Activated gamma-delta T cell treated with Interleukin-2 at 50 U/mL for 16 hours (primary cell): ENCODE measurements at regions not wholly inside any gene's neighbourhood (a gene's known extent, or its start where the extent isn't known, plus 50 kb on each side); places are given as distances from the start of the nearest gene placed in this dataset.
"Not testable (repeated sequence)": the region's sequence is repeated elsewhere in the genome, so short reads cannot be mapped to it uniquely, and the experiment has no call there.

Experiments
- DNase-seq: peaks from one replicate; pipeline ENCODE4 v3.0.0-alpha.2; 2020

DNA sequence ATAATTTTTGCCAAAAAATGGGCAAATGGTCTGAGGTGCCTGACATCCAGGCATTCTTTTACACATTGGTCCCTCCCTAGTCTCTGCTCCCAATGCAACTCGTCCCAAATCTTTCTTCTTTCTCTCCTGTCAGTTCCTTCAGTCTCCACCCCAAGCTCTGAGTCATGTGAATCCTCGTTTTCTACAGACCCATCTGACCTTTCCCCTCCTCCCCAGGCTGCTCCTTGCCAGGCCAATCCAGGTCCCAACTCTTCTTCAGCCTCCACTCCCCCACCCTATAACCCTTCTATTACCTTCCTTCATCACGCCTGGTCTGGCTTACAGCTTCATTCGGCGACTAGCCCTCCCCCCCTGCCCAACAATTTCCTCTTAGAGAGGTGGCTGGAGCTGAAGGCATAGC, 55.3 kb downstream of the BBS10 start:
- DNase-seq, result not testable (repeated sequence)

DNA sequence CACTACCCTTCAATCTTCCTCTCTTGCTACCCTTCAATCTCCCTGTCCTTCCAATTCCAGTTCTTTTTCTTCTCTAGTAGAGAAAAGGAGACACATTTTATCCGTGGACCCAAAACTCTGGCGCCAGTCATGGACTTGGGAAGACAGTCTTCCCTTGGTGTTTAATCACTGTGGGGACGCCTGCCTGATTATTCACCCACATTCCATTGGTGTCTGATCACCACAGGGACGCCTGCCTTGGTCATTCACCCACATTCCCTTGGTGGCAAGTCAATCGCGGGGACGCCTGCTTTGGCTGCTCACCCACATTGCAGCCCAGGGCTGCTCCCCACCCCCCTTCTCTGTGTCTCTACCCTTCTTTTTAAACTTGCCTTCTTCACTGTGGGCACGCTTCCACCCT, 55.9 kb downstream of the BBS10 start:
- DNase-seq, result not testable (repeated sequence)

DNA sequence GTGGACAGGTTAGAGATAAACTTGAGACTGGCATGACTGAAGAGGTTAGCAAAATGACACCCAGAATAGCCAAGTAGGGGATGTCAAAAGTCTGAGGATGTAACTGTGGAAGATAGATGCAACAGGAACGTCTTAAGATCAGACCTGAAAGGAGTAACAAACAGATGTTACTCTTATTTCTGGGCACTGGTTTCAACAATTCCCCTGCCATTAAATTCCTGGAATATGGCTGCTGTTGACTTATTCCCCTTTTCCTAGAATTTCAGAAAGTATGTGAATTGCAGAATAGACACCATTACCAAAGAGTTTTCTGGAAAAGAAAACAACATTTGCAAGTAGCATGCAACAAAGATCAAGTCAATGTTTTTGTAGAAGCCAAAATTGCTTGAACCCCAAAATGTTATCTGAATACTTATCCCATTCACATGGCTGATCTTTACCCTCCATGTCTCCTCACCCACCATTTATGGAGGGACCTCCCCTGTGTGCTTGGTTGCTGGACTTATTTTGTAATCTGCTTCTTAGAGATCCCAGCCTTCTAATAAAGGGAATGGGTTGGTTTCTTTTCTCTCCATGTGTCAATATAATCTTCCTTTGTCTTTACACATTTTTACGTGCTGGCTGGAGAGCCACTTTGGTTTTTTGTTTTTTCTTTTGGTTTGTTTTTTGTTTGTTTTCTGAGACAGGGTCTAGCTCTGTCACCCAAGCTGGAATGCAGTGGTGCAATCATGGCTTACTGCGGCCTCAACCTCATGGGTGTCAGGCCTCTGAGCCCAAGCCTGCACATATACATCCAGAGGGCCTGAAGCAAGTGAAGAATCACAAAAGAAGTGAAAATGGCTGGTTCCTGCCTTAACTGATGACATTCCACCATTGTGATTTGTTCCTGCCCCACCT, 57.0 kb downstream of the BBS10 start:
- no peak for DNase-seq

DNA sequence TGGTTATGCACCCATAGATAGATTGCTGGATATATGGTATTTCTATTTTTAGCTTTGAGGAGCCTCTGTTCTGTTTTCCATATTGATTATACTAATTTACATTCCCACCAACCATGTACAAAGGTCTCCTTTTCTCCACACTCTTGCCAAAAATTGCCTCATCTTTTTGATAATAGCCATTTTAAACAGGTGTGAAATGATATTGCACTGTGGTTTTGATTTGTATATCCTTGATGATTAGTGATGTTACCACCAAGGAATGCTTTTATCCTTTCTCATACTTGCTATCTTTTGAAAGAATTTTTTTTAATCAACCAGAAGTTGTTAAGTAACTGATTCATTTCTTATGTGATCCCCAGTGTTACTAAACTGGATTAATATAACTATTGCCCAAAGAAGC, 60.0 kb downstream of the BBS10 start:
- DNase-seq, result no peak

DNA sequence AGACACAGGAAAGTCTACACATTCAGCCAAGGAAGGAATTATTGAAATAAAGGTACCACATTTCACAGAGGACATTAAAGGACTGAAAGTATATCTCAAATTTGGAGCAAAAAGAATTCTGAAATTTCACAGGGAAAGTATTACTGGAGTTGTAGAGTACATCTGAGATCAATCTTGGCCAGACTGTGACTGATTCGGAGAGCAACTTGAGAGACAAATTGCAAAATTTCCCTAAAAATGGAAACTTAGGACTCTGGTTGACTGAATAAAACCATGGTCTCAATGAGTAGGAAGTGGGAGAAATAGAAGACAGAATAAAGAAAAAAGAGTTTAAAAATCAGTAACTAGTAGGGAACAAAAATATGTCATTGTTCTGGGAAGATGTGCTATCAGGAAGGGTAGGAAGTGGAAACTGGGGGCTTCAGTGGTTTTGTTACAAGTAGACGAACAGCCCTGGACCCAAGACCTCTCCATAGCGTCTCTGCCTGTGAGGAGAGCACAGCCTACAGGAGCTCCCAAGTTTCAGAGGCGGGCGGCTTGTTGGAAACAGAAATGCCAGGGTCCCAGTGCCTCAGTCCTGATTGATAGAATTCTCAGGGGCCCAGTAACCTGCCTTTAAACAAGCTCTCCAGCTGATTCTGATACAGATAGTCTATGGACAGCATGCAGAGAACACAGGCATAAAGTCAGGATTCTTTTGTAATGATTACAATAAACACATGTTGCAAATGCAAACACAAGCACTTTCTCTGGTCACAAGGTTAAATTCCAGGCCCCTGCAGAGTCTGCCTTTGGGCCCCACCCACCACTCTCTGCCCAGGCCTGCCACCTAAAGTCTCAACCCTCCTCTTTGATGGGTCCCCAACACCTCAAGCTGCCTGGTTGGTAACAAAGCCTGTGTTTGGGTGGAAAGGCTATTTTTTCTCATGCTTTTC, 63.1 kb downstream of the BBS10 start:
- DNase-seq, result no peak

DNA sequence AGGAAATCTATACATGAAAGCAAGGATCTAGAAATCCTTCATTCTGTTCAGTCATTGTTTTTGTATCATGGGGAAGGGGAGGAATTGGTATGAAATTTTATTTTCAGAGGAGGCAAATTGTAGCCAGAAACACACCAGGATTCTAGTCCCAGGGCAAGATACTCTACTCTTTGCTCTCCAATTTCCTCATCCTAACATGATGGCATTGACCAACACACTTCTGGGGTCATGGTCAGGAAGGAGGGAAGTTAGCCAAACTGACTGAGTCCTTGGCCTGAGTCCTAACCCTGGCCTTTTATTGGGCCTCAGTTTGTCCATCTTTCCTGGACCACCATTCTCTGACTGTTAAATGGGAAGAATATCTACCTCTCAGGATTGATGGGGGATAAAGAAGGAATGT, 65.5 kb downstream of the BBS10 start:
- DNase-seq, result no peak

DNA sequence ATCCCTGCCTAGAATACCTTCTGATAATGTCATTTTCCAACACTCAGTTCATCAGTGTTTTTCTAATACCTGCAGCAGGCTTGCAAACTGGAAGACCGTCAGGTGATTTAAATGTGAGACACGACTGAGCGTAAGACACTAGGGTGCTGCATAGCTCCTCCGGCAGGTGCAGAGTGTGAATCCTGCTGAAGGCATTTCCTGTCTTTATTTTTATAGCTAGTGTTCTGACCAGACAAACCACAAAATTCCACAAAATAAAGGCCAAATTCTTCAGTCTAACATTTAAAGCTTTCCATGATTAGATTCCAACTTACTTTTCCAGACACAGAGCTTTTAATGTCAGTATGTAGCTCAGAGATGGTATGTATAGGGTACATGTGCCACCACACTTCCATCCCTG, 70.7 kb downstream of the BBS10 start:
- DNase-seq, result no peak

DNA sequence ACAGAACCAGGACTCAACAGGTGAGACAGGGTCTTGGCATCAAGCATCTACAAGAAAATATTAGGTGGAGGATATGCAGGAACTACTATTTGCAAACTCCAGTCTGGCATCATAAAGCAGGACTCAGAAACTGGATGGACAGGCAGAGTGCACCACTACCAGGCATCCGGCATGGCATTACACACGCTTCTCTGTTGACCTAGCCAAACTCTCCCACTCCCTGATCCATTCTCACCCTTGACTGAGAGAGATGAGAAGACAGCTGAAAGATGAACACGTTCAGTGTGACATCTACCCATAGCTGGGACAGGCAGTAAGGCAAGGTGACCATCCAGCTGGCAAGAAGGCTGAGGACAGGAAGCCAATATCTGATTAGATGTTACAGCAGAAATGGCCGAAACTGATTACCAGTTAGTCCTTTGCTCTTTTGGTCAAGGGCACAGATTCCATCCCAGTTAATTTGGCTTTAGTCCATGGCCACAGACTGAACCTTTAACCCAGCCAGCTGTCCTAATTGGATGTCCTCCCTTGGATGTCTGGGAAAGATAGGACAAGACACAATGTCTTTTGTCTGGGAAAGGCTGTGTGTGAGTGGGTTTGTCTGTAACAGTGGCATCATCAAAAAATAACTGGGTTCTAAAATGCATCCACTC, 71.6 kb downstream of the BBS10 start:
- no peak for DNase-seq

DNA sequence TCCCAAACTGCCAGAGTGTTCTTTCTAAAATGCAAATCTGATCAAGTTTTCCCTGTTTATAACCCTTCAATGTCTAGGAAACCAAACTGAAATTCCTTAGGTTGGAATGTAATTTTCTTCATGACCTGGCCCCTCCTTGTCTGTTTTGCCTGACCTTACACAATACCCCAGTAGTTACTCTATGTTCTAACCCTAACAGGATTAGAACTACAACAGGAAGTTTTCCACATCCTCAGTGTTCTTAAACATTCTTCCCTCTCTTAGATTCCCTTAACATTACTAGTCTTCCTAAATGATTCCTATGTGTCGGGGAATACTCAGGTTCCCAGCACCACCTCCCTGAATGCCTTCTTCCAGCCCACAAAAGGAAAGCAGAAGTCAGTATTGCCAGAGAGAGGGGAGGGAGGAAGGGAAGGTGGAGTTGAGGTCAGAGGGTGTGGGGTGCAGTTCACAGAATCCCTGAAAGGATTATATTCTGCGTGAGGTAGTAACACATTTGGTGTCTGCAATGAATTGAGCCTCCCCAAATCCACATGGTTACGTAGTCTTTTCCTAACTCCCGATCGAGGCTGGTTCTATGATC, 72.6 kb downstream of the BBS10 start:
- no peak for DNase-seq

DNA sequence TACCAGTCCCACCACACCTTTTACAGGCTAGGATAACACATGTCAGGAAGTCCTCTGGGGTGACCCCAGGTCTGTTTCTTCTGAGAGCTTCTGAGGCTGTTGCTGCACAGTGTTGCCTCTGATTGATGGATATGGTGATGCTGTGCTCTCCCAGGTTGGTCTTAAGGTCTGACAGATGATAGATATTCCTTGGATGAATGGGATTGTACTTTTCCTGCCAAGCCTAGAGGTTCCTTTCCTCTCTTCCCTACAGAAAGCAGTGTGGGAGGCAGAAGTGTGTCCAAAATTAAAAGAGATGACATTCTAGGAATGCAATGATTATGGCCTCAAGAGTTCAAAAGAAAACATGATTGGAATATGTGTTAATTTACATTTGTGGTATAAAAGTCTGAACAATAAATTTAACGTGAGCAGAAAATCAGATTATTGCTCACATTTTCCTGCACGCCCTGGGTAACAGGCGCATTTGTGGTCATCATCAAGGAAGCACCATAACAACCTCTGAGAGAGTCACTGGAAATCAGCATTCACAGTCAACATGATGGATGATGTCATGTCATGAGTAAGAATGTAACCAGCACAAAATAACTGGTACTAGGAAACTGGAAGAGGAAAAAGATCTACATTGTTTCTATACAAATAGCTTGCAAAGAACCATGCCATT, 73.7 kb downstream of the BBS10 start:
- no peak for DNase-seq

DNA sequence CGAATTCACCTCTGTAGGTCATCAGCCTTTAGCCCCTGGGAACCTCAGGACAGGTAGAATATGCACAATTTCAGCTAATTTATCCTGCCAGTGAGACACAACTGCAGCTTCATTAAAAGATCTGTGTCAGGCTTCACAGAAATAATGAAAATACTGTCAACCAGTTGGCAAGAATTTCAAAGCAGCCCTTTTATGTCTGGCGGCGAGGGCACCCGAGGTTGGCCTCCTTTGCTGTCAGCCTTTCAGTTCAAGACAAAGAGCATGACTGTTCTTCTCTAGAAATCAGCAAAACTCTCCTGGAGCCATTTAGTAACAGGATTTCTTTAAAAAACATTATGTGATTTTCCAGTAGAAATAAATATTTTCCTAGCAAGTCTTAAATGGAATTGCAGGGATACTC, 75.9 kb downstream of the BBS10 start:
- no peak for DNase-seq

DNA sequence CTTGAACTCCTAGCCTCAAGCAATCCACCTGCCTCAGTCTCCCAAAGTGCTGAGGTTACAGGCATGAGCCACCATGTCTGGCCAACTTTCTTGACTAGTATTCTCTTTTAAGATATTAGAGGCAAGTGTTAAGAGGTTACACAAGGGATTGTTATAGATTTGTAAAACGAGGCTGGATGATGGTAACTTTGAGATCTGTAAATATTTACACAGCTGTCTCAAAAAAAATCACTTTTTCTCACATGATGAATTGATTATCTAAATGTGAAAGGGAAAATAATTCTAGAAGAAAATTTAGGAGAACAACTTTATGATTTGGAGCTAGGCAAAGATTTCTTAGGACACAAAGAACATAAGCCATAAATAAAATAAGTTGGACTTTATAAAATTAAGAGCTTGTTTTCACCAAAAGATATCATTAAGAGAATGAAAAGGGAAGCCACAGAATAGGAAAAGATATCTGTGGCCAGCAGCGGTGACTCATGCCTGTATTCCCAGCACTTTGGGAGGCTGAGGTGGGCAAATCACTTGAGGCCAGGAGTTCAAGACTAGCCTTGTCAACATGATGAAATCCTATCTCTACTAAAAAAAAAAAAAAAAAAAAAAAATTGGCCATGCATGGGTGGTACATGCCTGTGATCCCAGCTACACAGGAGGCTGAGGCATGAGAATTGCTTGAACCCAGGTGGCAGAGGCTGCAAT, 77.4 kb downstream of the BBS10 start:
- DNase-seq, result no peak

DNA sequence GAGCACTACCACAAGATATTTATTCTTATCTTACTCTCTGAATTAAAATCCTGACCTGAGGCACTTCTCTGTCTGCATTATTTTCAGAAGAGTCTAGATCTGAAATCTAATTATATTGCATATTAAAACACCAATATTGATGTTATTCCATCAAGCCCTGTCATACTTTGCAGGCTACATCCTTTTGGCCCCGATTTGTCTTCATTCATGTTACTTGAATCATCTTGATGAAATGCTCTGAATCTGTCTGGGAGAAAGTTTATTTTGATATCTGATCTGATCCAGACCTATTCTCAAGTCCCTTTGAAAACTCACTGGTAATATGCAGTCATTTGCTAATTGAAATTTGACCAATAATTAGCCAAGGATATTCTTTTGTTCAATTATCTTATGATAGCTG, 79.9 kb downstream of the BBS10 start:
- DNase-seq, result no peak

DNA sequence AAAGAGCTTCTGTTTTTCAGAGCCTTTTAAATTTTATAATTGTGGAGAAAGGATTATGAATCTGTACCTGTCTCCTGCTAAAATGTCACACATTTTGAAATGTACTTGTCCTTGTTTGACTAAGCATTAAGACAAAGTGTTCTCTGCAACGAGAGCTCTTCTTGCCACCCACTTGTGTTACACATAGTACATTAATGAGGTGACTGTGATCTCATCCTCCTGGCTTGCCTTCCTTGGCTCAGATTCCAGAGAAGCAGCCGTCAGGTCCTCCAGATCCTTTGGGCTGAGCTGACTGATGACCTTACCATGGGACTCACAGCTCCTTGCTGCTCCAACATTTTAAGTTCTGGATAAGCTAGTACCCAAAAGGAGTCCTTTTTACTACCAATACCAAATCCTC, 81.4 kb downstream of the BBS10 start:
- DNase-seq, result no peak

DNA sequence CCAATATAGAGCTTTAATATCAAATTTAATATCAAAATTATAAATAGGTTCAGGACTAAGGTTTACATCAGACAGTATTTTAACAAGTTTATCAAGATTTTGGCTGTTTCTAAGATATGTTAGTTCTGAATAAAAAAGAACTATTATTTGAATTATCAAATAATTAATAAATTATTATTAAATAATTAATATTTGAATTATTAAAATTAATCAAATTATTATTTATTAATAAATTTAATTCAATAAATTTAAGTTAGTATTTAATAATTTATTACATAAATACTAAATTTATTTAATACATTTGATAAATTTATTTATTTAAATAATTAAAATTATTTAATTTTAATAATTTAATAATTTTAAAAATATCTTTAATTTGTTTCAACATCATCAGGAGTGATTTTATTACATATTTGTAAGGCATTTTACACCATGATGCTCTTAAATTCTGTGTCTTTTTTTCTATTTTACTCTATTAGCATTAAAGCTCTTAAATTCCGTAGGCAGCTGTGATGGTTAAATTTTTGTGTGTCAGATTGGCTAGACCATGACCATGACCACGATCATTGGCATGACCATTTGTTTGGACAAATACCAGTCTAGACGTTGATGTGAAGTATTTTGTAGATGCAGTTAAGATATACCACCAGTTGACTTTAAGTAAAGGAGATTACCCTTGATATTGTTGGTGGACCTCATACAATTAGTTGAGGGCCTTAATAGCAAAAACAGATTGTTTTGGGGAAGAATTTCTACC, 82.6 kb downstream of the BBS10 start:
- DNase-seq, result no peak

DNA sequence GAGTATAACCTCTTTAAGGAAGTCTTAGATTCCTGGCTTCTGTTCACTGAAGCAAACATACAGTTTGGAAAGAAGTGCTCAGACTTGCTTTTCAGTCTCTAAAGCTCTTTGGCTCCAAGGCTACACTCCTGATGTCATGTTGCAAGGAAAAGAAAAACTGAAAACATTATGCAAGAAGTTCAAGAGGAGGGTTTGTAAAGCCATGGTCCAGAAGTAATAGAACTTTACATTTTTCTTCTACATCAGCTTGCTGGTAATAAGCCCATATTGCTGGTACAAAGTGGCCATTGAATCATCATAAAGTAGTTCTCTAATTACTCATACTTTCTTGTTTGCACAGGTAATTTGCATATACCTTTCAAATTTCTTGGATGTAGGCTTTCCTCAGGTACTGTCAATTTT, 83.6 kb downstream of the BBS10 start:
- DNase-seq, result no peak

DNA sequence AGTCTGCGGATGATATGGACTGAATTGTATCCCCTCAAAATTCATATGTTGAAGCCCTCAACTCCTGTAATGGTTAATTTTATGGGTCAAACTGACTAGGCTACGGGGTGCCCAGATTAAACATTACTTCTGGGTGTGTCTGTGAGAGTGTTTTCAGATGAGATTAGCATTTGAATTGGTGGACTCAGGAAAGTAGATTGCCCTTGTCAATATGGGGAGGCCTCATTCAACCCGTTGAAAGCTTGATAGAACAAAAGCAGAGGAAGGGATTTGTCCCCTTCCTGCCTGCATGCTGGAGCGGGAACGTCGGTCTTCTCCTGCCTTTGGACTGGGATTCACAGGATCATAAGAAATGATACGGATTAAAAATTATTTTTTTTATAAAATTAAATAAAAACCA, 84.5 kb downstream of the BBS10 start:
- no peak for DNase-seq

DNA sequence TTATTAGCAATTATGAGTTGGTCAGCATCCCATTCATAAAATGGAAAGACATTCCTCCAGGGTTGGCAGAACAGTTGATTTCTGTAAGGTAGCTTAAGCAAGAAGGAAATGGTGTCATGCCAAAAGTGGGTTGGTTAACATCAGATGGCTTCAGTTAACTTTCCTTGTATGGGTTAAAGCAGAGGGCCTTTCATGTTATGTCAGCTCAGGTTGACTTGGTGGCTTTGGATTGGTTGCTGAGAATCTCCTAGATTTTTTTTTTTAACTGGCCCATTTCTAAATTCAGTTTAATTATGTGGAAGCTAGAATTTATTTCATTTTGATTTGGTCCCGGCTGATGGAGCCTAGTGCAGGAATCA, 87.8 kb downstream of the BBS10 start:
- no peak for DNase-seq

DNA sequence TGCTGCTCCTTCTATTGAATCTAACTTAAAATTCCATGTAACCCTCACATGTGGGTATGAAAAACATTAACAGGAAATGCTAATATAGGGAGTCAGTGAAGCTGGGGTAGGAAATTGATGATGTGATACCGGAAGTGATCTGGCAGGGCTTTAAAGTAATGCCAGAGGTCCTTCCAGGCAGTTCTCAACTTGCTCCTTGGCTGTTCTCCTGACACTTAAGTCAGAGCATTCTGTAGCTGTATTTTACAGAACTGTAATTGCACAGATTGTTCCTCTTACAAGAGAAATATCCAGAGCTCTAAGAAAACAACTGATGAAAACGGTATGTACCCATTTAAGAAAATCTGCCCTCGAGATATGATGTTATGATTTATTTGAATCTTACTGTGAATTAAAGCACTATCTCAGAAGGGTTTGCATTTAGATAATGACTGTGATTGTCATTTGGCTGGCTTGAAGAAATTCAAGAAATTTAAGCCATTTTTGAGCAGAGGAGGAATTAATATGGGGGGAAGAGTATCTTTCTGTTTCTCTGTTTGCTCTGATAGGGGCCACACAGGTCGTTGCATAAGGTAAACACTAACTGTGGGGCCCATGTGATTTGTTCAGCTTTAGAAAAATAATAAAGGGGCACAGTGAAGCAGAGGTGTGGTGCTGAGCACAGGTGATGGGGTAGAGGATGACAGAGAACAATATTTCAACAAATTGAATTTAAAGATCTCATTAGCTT, 88.4 kb downstream of the BBS10 start:
- DNase-seq, result no peak

DNA sequence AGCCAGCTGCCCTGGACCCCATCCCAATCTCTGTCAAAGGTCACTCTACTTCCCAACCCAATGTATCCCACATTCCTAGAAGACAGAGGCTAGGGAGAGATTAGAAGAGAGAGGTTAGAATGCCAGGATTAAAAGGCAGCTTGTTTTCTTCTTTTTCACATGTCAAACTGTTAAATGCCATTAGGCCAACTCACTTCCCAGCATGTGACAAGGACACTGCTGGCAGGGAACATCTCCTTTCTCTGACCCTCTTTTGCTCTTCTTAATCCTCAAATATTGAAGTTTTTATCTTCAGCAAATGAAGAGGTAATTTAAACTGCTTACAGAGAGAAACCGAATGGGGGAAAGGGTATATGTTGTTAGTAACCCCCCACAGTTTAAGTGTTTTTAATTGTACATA, 89.1 kb downstream of the BBS10 start:
- DNase-seq, result no peak
